Astrocyte (in vitro differentiated cells and primary cell): ENCODE measurements at regions not wholly inside any gene's neighbourhood (a gene's known extent, or its start where the extent isn't known, plus 50 kb on each side); places are given as distances from the start of the nearest gene placed in this dataset.

ENCODE experiments used
- DNase-seq: peaks from one replicate; pipeline ENCODE4 v3.0.0-alpha.2; 2010; ENCODE audit warnings: low read depth
- FAIRE-seq: peaks from 2 replicates; lab custom pipeline; 2011; peaks lifted over from hg19 to GRCh38; lab: Jason Lieb, UNC
- H2AFZ ChIP-seq: 2 replicates; pipeline ENCODE4 v1.6.0; 2012; ENCODE audit warnings: low read depth, low read length, inconsistent platforms
- H3K27ac ChIP-seq: 2 replicates; pipeline ENCODE4 v1.5.1; 2011; ENCODE audit warnings: low read depth, low read length, inconsistent platforms
- H3K27me3 ChIP-seq: 2 replicates; pipeline ENCODE4 v1.6.0; 2011; ENCODE audit warnings: low read length, inconsistent platforms; ENCODE audit not compliant: insufficient read depth
- H3K36me3 ChIP-seq: 2 replicates; pipeline ENCODE4 v1.5.1; 2011; ENCODE audit warnings: low read length, inconsistent platforms; ENCODE audit not compliant: insufficient read depth
- H3K4me1 ChIP-seq: 2 replicates; pipeline ENCODE4 v1.5.1; 2011; ENCODE audit warnings: low read length, inconsistent platforms; ENCODE audit not compliant: insufficient read depth
- H3K4me2 ChIP-seq: 2 replicates; pipeline ENCODE4 v1.6.0; 2012; ENCODE audit warnings: low read length, inconsistent platforms
- H3K4me3 ChIP-seq: 2 replicates; pipeline ENCODE4 v1.5.1; 2011; ENCODE audit warnings: low read depth, mild to moderate bottlenecking, low read length, inconsistent platforms; ENCODE audit not compliant: insufficient read depth
- H3K79me2 ChIP-seq: 2 replicates; pipeline ENCODE4 v1.6.0; 2012; ENCODE audit warnings: mild to moderate bottlenecking, low read length, inconsistent platforms; ENCODE audit not compliant: insufficient read depth
- H3K9ac ChIP-seq: 2 replicates; pipeline ENCODE4 v1.6.0; 2012; ENCODE audit warnings: mild to moderate bottlenecking, low read length, inconsistent platforms
- H3K9me3 ChIP-seq: 2 replicates; pipeline ENCODE4 v1.5.1; 2012; ENCODE audit warnings: low read depth, mild to moderate bottlenecking, low read length, inconsistent platforms; ENCODE audit not compliant: insufficient read depth
- H4K20me1 ChIP-seq: 2 replicates; pipeline ENCODE4 v1.6.0; 2012; ENCODE audit warnings: low read length, inconsistent platforms; ENCODE audit not compliant: insufficient read depth
- H3K27ac Mint-ChIP-seq: one replicate; pipeline ENCODE4 v1.8.0; 2021; ENCODE audit warnings: mild to moderate bottlenecking, mixed read lengths; ENCODE audit not compliant: unreplicated experiment
- H3K27me3 Mint-ChIP-seq: one replicate; pipeline ENCODE4 v1.8.0; 2021; ENCODE audit warnings: low read depth, mixed read lengths; ENCODE audit not compliant: unreplicated experiment
- H3K36me3 Mint-ChIP-seq: one replicate; pipeline ENCODE4 v1.8.0; 2021; ENCODE audit warnings: low read depth, mixed read lengths; ENCODE audit not compliant: unreplicated experiment
- H3K4me1 Mint-ChIP-seq: one replicate; pipeline ENCODE4 v1.8.0; 2021; ENCODE audit warnings: low read depth, mixed read lengths; ENCODE audit not compliant: unreplicated experiment
- H3K4me3 Mint-ChIP-seq: one replicate; pipeline ENCODE4 v1.8.0; 2021; ENCODE audit warnings: mild to moderate bottlenecking, moderate library complexity, mixed read lengths; ENCODE audit not compliant: unreplicated experiment
- H3K9me3 Mint-ChIP-seq: one replicate; pipeline ENCODE4 v1.8.0; 2021; ENCODE audit warnings: mild to moderate bottlenecking, mixed read lengths; ENCODE audit not compliant: unreplicated experiment
- CTCF ChIP-seq: IDR thresholded peaks from 2 replicates; pipeline ENCODE4 v1.5.1; 2011; ENCODE audit warnings: low read depth, mild to moderate bottlenecking, inconsistent platforms, low read length, moderate library complexity; ENCODE audit not compliant: insufficient read depth
- EZH2 ChIP-seq: IDR thresholded peaks from 2 replicates; pipeline ENCODE4 v1.6.1; 2012; ENCODE audit warnings: mild to moderate bottlenecking, low read length, inconsistent platforms; ENCODE audit not compliant: insufficient read depth

GRCh38 chr10:33037726-33038125 lies 79.7 kb upstream of the ITGB1 start:
- no peak overlapping the region for H3K4me2 ChIP-seq
- no peak overlapping the region for H3K9ac ChIP-seq
- H3K27me3 Mint-ChIP-seq = no peaks in the 10 kb centered on the region
- H3K4me3 Mint-ChIP-seq = no peak overlapping the region
- H3K4me1 ChIP-seq = peaks cover 3% of the 10 kb centered on the region
- H3K4me3 ChIP-seq = no peak overlapping the region
- no peaks in the 10 kb centered on the region for H3K79me2 ChIP-seq
- H3K27ac ChIP-seq = no peak overlapping the region
- peaks cover 3% of the 10 kb centered on the region for H3K4me1 Mint-ChIP-seq
- H3K36me3 ChIP-seq = no peaks in the 10 kb centered on the region
- no peak overlapping the region for H2AFZ ChIP-seq
- no peaks in the 10 kb centered on the region for H3K36me3 Mint-ChIP-seq
- no peaks in the 10 kb centered on the region for H3K9me3 Mint-ChIP-seq
- no peak overlapping the region for H3K27ac Mint-ChIP-seq
- no peaks in the 10 kb centered on the region for H3K27me3 ChIP-seq
- FAIRE-seq (no peak), DNase-seq (no peak)
- H3K9me3 ChIP-seq = no peaks in the 10 kb centered on the region
- H4K20me1 ChIP-seq = no peaks in the 10 kb centered on the region
- no peak for TF ChIP-seq CTCF
- TF ChIP-seq EZH2 = no peak

GRCh38 chr10:33036670-33037069 lies 78.6 kb upstream of the ITGB1 start:
- Mint-ChIP-seq H3K4me1 (peaks cover 1% of the 10 kb centered on the region), H3K27me3 (no peaks in the 10 kb centered on the region), H3K36me3 (no peaks in the 10 kb centered on the region), H3K4me3 (no peak overlapping the region), H3K9me3 (no peaks in the 10 kb centered on the region), H3K27ac (no peak overlapping the region)
- Histone ChIP-seq H3K4me2 (no peak overlapping the region), H4K20me1 (no peaks in the 10 kb centered on the region), H3K4me3 (no peak overlapping the region), H3K9ac (no peak overlapping the region), H3K27ac (no peak overlapping the region), H3K36me3 (no peaks in the 10 kb centered on the region), H2AFZ (no peak overlapping the region), H3K79me2 (no peaks in the 10 kb centered on the region), H3K9me3 (no peaks in the 10 kb centered on the region), H3K4me1 (peaks cover 10% of the 10 kb centered on the region), H3K27me3 (no peaks in the 10 kb centered on the region)
- TF ChIP-seq EZH2 (no peak), CTCF (no peak)
- FAIRE-seq (no peak), DNase-seq (no peak)

GRCh38 chr10:33035411-33035810 lies 77.4 kb upstream of the ITGB1 start:
- Histone ChIP-seq H4K20me1 (no peaks in the 10 kb centered on the region), H3K27me3 (no peaks in the 10 kb centered on the region), H3K4me3 (no peak overlapping the region), H3K27ac (no peak overlapping the region), H3K79me2 (no peaks in the 10 kb centered on the region), H3K36me3 (no peaks in the 10 kb centered on the region), H3K9me3 (no peaks in the 10 kb centered on the region), H3K4me1 (peaks cover 10% of the 10 kb centered on the region), H3K4me2 (no peak overlapping the region), H3K9ac (no peak overlapping the region), H2AFZ (no peak overlapping the region)
- no peaks in the 10 kb centered on the region for H3K27me3 Mint-ChIP-seq
- no peak overlapping the region for H3K27ac Mint-ChIP-seq
- no peak for FAIRE-seq
- no peak for DNase-seq
- H3K4me3 Mint-ChIP-seq = no peak overlapping the region
- H3K36me3 Mint-ChIP-seq = peaks cover 2% of the 10 kb centered on the region
- no peaks in the 10 kb centered on the region for H3K4me1 Mint-ChIP-seq
- no peaks in the 10 kb centered on the region for H3K9me3 Mint-ChIP-seq
- TF ChIP-seq EZH2 (no peak), CTCF (no peak)
